MCF 10A (cell line): ENCODE measurements at regions not wholly inside any gene's neighbourhood (a gene's known extent, or its start where the extent isn't known, plus 50 kb on each side); places are given as distances from the start of the nearest gene placed in this dataset.

Experiments used
- BruUV-seq: library from RNA; stranded (reverse); fragments of 400-500 nt; replicated peaks from 2 replicates; lab custom pipeline; 2021; lab: Mats Ljungman, UMichigan
- CTCF ChIA-PET: fragments of 300-600 bp; sonication (Branson Sonifier 250); formaldehyde crosslinking; extraction: SDS; loops from one replicate; lab custom pipeline; 2021; ENCODE audit warnings: antibody characterized with exemption, inconsistent platforms; lab: Yijun Ruan, JAX
- POLR2A ChIA-PET: fragments of 300-600, 350-650 bp; sonication (Branson Sonifier 250); formaldehyde crosslinking; extraction: SDS; loops from one replicate; lab custom pipeline; 2020; ENCODE audit warnings: antibody characterized with exemption, inconsistent platforms; lab: Yijun Ruan, JAX
- DNase-seq: peaks from one replicate; pipeline ENCODE4 v3.0.0-alpha.2; 2018; ENCODE audit not compliant: unreplicated experiment
- H3K27ac Mint-ChIP-seq: one replicate; pipeline ENCODE4 v1.8.0; 2022; ENCODE audit warnings: mild to moderate bottlenecking, low read depth, mixed read lengths; ENCODE audit not compliant: unreplicated experiment
- H3K27me3 Mint-ChIP-seq: one replicate; pipeline ENCODE4 v1.8.0; 2022; ENCODE audit warnings: mixed read lengths; ENCODE audit not compliant: insufficient read depth, unreplicated experiment
- H3K36me3 Mint-ChIP-seq: one replicate; pipeline ENCODE4 v1.8.0; 2022; ENCODE audit warnings: mild to moderate bottlenecking, moderate library complexity, mixed read lengths; ENCODE audit not compliant: insufficient read depth, unreplicated experiment
- H3K4me1 Mint-ChIP-seq: one replicate; pipeline ENCODE4 v1.8.0; 2022; ENCODE audit warnings: mixed read lengths; ENCODE audit not compliant: insufficient read depth, unreplicated experiment
- H3K4me3 Mint-ChIP-seq: one replicate; pipeline ENCODE4 v1.8.0; 2022; ENCODE audit warnings: mild to moderate bottlenecking, moderate library complexity, mixed read lengths; ENCODE audit not compliant: unreplicated experiment
- H3K9me3 Mint-ChIP-seq: one replicate; pipeline ENCODE4 v1.8.0; 2022; ENCODE audit warnings: mixed read lengths; ENCODE audit not compliant: unreplicated experiment
- CTCF ChIP-seq: fragments of 200-600 bp; IDR thresholded peaks from one replicate; pipeline ENCODE4 v1.8.0; 2022; ENCODE audit warnings: antibody characterized with exemption, mild to moderate bottlenecking; ENCODE audit not compliant: unreplicated experiment
- intact Hi-C: fragments of 100-400 bp; cut with micrococcal nuclease; formaldehyde crosslinking; loops from 2 replicates; pipeline ENCODE4 v1.14.1; 2022

DNA sequence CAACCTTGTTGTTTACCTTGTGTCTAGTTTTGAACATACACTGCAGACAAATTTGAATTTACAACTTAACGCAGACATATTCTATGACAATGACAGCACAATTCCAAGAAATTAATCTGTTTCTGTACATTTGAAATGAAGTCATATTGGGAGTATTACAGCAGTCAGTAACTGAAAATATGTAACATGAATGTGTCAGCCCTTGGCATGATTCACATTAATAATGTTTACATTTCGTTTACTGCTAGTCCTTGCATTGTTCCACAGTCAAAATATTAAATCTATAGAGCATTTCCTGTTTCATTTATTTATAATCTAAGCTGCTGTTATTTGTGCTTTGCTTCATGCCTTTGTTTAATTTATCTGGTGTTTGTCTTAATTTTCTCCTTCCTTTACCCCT is 80.4 kb downstream of the NOC3L start:
- POLR2A ChIA-PET, result interaction anchor here (0.6 to 0.8 kb wide), 2 partner anchors 17 to 811 kb away, joined by 3 read pairs; no protein-coding TSS in a partner anchor
- DNase-seq, result no peak
- Mint-ChIP-seq H3K4me3 (no peak overlapping the region), H3K4me1 (peaks cover 5% of the 10 kb centered on the region), H3K27ac (no peak overlapping the region), H3K27me3 (no peaks in the 10 kb centered on the region), H3K36me3 (no peaks in the 10 kb centered on the region), H3K9me3 (no peaks in the 10 kb centered on the region)
- BruUV-seq, result no TSS peak
- TF ChIP-seq CTCF, result no peak
- CTCF ChIA-PET, result interaction anchor here (1.0 kb wide), 3 partner anchors 16 to 206 kb away, joined by 3 to 5 read pairs (median 4); no protein-coding TSS in a partner anchor
- intact Hi-C loops, result loop anchor here (5.0 kb wide), 1 partner anchor 35 kb away; no protein-coding TSS in a partner anchor
